SH-SY5Y (cell line): ENCODE measurements at regions not wholly inside any gene's neighbourhood (a gene's known extent, or its start where the extent isn't known, plus 50 kb on each side); places are given as distances from the start of the nearest gene placed in this dataset.

ENCODE experiments used
- GATA2 ChIP-seq: IDR thresholded peaks from 2 replicates; pipeline ENCODE4 v1.6.1; 2011; ENCODE audit warnings: mild to moderate bottlenecking, low read depth, low read length
- GATA3 ChIP-seq: IDR thresholded peaks from 2 replicates; pipeline ENCODE4 v1.6.1; 2011; ENCODE audit warnings: low read depth, mild to moderate bottlenecking, low read length, moderate library complexity

DNA sequence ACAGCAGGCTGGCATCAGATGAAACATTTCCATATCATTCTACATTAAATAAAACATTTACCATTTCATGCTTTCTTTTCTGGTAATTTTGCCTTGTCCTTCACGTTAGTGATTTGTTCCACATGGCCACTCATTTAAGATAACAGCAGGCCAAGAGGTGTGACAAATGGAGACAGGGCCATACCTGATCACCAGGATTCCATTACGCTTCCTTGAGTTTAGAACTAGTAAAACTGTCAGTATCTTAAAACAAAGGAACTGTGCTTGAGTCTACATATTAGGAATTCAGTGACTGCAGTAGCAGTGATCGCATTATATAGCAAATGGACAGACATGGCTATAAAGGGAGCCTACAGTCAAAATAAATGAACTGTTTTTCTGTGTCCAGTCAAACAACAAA is 155.1 kb upstream of the FSHR start:
- TF ChIP-seq GATA2, result no peak
- no peak for TF ChIP-seq GATA3
